SK-N-SH treated with all-trans-retinoic acid at 6 μM for 48 hours (cell line): ENCODE measurements at regions not wholly inside any gene's neighbourhood (a gene's known extent, or its start where the extent isn't known, plus 50 kb on each side); places are given as distances from the start of the nearest gene placed in this dataset.
"Not testable (repeated sequence)": the region's sequence is repeated elsewhere in the genome, so short reads cannot be mapped to it uniquely, and the experiment has no call there.

Experiments used
- ATAC-seq: fragments of 200-7000 bp; cut with Tn5 transposase; 3 replicates; pipeline ENCODE4 v1.9.1; 2020; ENCODE audit warnings: mild to moderate bottlenecking, moderate library complexity
- ARNTL ChIP-seq: fragments of 450-650 bp; formaldehyde crosslinking; IDR thresholded peaks from 2 replicates; pipeline ENCODE4 v1.5.0; 2020; ENCODE audit warnings: low read depth, mild to moderate bottlenecking, moderate library complexity, borderline replicate concordance
- BACH2 ChIP-seq: fragments of 250-450 bp; sonication (Bioruptor Pico); IDR thresholded peaks from 2 replicates; pipeline ENCODE4 v1.9.0; 2021; ENCODE audit warnings: mild to moderate bottlenecking, borderline replicate concordance
- CSDC2 ChIP-seq: fragments of 250-450 bp; sonication (Bioruptor Pico); IDR thresholded peaks from 2 replicates; pipeline ENCODE4 v1.5.0; 2020; ENCODE audit warnings: mild to moderate bottlenecking, moderate library complexity
- ESRRG ChIP-seq: fragments of 250-450 bp; sonication (Bioruptor Pico); IDR thresholded peaks from 2 replicates; pipeline ENCODE4 v1.6.1; 2021; ENCODE audit warnings: mild to moderate bottlenecking
- GLIS3 ChIP-seq: fragments of 250-450 bp; sonication (Bioruptor Pico); IDR thresholded peaks from 2 replicates; pipeline ENCODE4 v1.5.0; 2020; ENCODE audit warnings: mild to moderate bottlenecking, moderate library complexity
- ISL1 ChIP-seq: fragments of 250-450 bp; sonication (Bioruptor Pico); IDR thresholded peaks from 2 replicates; pipeline ENCODE4 v2.1.2; 2022; ENCODE audit warnings: mild to moderate bottlenecking, moderate library complexity
- OSR1 ChIP-seq: fragments of 250-450 bp; sonication (Bioruptor Pico); IDR thresholded peaks from 2 replicates; pipeline ENCODE4 v1.8.0; 2022; ENCODE audit warnings: moderate library complexity, mild to moderate bottlenecking, inconsistent platforms
- RARB ChIP-seq: fragments of 250-450 bp; sonication (Bioruptor Pico); IDR thresholded peaks from 2 replicates; pipeline ENCODE4 v1.8.0; 2021; ENCODE audit warnings: mild to moderate bottlenecking, moderate library complexity
- TCF4 ChIP-seq: fragments of 250-450 bp; sonication (Bioruptor Pico); IDR thresholded peaks from 2 replicates; pipeline ENCODE4 v1.8.0; 2021; ENCODE audit warnings: mild to moderate bottlenecking, moderate library complexity, borderline replicate concordance
- ZC3H10 ChIP-seq: fragments of 250-450 bp; sonication (Bioruptor Pico); IDR thresholded peaks from 2 replicates; pipeline ENCODE4 v1.5.1; 2021; ENCODE audit warnings: mild to moderate bottlenecking, moderate library complexity
- ZFP3 ChIP-seq: fragments of 250-450 bp; sonication (Bioruptor Pico); IDR thresholded peaks from 2 replicates; pipeline ENCODE4 v1.5.0; 2020; ENCODE audit warnings: mild to moderate bottlenecking, moderate library complexity
- ZNF565 ChIP-seq: fragments of 450-650 bp; formaldehyde crosslinking; conservative IDR thresholded peaks from 2 replicates; pipeline ENCODE4 v1.5.0; 2020; ENCODE audit warnings: low read depth, mild to moderate bottlenecking, moderate library complexity
- ZNF70 ChIP-seq: fragments of 450-650 bp; formaldehyde crosslinking; IDR thresholded peaks from 2 replicates; pipeline ENCODE4 v1.5.0; 2020; ENCODE audit warnings: mild to moderate bottlenecking, moderate library complexity
- TF ChIP-seq, protein P1 (sequence below): fragments of 250-450 bp; sonication (Bioruptor Pico); IDR thresholded peaks from 2 replicates; pipeline ENCODE4 v1.8.0; 2021; ENCODE audit warnings: low read depth, mild to moderate bottlenecking, moderate library complexity, borderline replicate concordance
- TF ChIP-seq, protein P2 (sequence below): fragments of 250-450 bp; sonication (Bioruptor Pico); IDR thresholded peaks from 2 replicates; pipeline ENCODE4 v1.5.1; 2020; ENCODE audit warnings: low read depth, mild to moderate bottlenecking, moderate library complexity
- TF ChIP-seq, protein P3 (sequence below): fragments of 250-450 bp; sonication (Bioruptor Pico); IDR thresholded peaks from 2 replicates; pipeline ENCODE4 v1.5.1; 2021; ENCODE audit warnings: mild to moderate bottlenecking, moderate library complexity
- TF ChIP-seq, protein P4 (sequence below): fragments of 250-450 bp; sonication (Bioruptor Pico); IDR thresholded peaks from 2 replicates; pipeline ENCODE4 v1.8.0; 2020; ENCODE audit warnings: mild to moderate bottlenecking, moderate library complexity, borderline replicate concordance

DNA sequence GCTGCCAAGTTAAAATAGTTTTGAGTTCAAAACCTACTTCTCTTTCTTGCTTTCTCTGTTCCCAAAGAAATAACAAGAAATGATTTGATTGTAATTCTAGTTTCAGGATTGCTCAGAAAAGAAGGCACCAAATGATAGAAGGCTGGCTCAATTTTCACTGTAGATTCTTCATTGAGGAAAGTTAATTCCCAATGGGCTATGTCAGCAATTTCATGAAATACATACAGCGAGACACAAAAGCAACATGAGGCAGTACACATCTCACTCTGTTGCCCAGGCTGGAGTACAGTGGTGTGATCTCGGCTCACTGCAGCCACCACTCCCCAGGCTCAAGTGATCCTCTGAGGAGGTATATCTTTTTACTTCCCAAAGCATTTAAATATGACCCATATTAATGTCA lies 1659.9 kb upstream of the C9orf72 start (continued):
- TF ChIP-seq, protein P1, sequence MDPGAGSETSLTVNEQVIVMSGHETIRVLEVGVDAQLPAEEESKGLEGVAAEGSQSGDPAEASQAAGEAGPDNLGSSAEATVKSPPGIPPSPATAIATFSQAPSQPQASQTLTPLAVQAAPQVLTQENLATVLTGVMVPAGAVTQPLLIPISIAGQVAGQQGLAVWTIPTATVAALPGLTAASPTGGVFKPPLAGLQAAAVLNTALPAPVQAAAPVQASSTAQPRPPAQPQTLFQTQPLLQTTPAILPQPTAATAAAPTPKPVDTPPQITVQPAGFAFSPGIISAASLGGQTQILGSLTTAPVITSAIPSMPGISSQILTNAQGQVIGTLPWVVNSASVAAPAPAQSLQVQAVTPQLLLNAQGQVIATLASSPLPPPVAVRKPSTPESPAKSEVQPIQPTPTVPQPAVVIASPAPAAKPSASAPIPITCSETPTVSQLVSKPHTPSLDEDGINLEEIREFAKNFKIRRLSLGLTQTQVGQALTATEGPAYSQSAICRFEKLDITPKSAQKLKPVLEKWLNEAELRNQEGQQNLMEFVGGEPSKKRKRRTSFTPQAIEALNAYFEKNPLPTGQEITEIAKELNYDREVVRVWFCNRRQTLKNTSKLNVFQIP (CRISPR knock-in tag), result no peak
- TF ChIP-seq TCF4 (CRISPR knock-in tag) (no peak), ARNTL (CRISPR knock-in tag) (no peak), ZC3H10 (CRISPR knock-in tag) (no peak), RARB (CRISPR knock-in tag) (no peak)
- TF ChIP-seq, protein P2, sequence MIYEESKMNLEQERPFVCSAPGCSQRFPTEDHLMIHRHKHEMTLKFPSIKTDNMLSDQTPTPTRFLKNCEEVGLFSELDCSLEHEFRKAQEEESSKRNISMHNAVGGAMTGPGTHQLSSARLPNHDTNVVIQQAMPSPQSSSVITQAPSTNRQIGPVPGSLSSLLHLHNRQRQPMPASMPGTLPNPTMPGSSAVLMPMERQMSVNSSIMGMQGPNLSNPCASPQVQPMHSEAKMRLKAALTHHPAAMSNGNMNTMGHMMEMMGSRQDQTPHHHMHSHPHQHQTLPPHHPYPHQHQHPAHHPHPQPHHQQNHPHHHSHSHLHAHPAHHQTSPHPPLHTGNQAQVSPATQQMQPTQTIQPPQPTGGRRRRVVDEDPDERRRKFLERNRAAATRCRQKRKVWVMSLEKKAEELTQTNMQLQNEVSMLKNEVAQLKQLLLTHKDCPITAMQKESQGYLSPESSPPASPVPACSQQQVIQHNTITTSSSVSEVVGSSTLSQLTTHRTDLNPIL (CRISPR knock-in tag), result no peak
- TF ChIP-seq, protein P3, sequence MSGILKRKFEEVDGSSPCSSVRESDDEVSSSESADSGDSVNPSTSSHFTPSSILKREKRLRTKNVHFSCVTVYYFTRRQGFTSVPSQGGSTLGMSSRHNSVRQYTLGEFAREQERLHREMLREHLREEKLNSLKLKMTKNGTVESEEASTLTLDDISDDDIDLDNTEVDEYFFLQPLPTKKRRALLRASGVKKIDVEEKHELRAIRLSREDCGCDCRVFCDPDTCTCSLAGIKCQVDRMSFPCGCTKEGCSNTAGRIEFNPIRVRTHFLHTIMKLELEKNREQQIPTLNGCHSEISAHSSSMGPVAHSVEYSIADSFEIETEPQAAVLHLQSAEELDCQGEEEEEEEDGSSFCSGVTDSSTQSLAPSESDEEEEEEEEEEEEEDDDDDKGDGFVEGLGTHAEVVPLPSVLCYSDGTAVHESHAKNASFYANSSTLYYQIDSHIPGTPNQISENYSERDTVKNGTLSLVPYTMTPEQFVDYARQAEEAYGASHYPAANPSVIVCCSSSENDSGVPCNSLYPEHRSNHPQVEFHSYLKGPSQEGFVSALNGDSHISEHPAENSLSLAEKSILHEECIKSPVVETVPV (CRISPR knock-in tag), result no peak

DNA sequence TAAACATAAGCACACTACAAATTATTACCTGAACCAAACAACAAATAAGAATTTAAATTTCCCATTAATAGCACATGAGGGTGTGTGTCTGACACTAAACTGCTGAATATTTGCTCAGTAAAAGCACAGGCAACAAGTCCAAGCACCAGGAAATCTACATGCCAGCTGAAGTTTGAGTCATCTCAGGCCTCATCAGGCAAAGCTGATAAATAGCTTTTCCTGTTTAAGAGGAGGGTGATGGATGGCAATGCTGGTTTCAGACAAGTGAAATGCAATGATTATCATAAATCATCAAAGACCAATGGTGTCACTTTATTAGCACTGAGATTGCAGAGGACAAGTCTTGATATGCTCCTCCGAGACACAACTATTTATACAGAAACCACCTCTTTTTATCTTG lies 1668.0 kb upstream of the C9orf72 start:
- TF ChIP-seq ESRRG (CRISPR knock-in tag), result no peak
- ATAC-seq, result no peak

DNA sequence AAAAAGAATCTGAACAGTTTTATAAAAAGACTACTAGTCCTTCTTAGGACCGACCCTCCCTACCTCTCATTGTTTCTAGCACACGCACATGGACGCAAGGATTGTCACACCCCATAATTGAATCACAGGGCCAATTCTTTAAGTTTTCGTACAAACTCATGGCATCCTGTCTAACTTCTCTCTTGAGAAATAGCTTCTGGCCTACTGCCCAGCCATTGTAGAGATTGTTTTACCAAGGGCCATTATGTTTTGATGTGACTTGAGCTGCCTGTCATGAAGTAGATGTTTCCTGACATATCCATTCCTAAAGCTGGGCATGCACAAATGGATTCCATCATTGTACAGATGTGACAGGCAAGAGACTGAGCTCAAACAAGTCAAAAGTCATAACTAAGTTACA lies 1672.1 kb upstream of the C9orf72 start:
- TF ChIP-seq RARB (CRISPR knock-in tag), result no peak
- no peak for TF ChIP-seq CSDC2 (CRISPR knock-in tag)
- no peak for TF ChIP-seq ZNF565 (CRISPR knock-in tag)
- no peak for TF ChIP-seq ARNTL (CRISPR knock-in tag)
- TF ChIP-seq, protein P4, sequence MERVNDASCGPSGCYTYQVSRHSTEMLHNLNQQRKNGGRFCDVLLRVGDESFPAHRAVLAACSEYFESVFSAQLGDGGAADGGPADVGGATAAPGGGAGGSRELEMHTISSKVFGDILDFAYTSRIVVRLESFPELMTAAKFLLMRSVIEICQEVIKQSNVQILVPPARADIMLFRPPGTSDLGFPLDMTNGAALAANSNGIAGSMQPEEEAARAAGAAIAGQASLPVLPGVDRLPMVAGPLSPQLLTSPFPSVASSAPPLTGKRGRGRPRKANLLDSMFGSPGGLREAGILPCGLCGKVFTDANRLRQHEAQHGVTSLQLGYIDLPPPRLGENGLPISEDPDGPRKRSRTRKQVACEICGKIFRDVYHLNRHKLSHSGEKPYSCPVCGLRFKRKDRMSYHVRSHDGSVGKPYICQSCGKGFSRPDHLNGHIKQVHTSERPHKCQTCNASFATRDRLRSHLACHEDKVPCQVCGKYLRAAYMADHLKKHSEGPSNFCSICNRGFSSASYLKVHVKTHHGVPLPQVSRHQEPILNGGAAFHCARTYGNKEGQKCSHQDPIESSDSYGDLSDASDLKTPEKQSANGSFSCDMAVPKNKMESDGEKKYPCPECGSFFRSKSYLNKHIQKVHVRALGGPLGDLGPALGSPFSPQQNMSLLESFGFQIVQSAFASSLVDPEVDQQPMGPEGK, result no peak
- TF ChIP-seq TCF4 (CRISPR knock-in tag), result no peak
- TF ChIP-seq, all 23 proteins: peak for 0
- no peak for ATAC-seq

DNA sequence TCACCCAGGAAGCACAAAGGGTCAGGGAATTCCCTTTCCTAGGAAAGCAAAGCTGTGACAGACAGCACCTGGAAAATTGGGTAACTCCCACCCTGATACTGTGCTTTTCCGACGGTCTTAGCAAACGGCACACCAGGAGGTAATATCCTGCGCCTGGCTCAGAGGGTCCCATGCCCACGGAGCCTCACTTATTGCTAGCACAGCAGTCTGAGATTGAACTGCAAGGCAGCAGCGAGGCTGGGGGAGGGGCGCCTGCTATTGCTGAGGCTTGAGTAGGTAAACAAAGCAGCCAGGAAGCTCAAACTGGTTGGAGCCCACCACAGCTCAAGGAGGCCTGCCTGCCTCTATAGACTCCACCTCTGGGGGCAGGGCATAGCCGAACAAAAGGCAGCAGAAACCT lies 1697.1 kb upstream of the C9orf72 start:
- not testable (repeated sequence) for ATAC-seq

DNA sequence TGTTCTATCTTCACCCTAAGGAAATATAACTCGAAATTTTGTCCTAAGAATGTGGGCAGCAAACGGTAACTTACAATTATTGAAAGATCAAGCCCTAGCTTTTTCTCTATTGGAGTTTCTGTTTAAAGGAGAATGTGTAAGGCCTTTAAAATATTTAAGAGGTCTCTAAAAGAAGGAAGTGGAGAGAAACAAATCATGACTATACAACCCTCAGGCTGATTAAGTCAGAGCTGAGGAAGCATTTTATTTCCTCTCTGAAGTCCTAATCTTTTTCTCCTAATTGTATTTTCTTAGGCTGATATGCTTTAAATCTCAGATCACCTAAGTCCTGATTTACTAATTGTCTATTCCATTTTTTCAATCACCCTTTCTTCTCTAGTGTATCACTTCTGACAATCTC lies 1708.8 kb upstream of the C9orf72 start:
- no peak for ATAC-seq
- TF ChIP-seq ISL1, result no peak
- TF ChIP-seq CSDC2 (CRISPR knock-in tag), result no peak
- TF ChIP-seq, protein P3 (CRISPR knock-in tag), result no peak
- TF ChIP-seq ESRRG (CRISPR knock-in tag), result no peak
- no peak for TF ChIP-seq ZFP3
- TF ChIP-seq, protein P1 (CRISPR knock-in tag), result no peak
- TF ChIP-seq, protein P2 (CRISPR knock-in tag), result no peak
- TF ChIP-seq GLIS3 (CRISPR knock-in tag), result no peak
- TF ChIP-seq, protein P4, result no peak
- no peak for TF ChIP-seq ZNF70
- no peak for TF ChIP-seq TCF4 (CRISPR knock-in tag)
- no peak for TF ChIP-seq ZNF565 (CRISPR knock-in tag)
- no peak for TF ChIP-seq ARNTL (CRISPR knock-in tag)
- TF ChIP-seq OSR1, result no peak
- TF ChIP-seq BACH2 (CRISPR knock-in tag), result no peak
